ENCODE measurements at regions not wholly inside any gene's neighbourhood (a gene's known extent, or its start where the extent isn't known, plus 50 kb on each side); places are given as distances from the start of the nearest gene placed in this dataset.
"Not testable (repeated sequence)": the region's sequence is repeated elsewhere in the genome, so short reads cannot be mapped to it uniquely, and the experiment has no call there.

DNA sequence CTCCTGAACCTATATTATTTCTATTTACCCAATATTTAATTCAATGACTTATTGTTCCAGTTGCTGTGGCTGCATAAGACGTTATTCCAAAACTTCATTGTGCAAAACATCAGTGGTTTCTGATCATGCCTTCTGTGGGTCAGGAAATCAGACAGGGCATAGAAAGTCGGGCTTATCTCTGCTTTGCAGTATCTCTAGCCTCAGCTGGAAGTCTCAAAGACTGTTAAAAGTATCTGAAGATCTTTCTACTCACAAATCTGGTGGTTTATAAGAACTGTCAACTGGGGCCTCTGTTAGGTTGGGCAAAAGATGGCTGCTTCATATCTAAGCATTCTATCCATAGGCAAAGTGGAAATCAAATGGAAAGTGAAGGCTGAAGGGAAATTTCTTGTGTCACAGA, 687.7 kb upstream of the ARRDC3 start:
- H3K4me3 ChIP-seq (ENCODE audit: low read depth, low read length): no peak overlapping the region
- DNase-seq (ENCODE audit: low read depth): no peak
- TF ChIP-seq, protein P1, sequence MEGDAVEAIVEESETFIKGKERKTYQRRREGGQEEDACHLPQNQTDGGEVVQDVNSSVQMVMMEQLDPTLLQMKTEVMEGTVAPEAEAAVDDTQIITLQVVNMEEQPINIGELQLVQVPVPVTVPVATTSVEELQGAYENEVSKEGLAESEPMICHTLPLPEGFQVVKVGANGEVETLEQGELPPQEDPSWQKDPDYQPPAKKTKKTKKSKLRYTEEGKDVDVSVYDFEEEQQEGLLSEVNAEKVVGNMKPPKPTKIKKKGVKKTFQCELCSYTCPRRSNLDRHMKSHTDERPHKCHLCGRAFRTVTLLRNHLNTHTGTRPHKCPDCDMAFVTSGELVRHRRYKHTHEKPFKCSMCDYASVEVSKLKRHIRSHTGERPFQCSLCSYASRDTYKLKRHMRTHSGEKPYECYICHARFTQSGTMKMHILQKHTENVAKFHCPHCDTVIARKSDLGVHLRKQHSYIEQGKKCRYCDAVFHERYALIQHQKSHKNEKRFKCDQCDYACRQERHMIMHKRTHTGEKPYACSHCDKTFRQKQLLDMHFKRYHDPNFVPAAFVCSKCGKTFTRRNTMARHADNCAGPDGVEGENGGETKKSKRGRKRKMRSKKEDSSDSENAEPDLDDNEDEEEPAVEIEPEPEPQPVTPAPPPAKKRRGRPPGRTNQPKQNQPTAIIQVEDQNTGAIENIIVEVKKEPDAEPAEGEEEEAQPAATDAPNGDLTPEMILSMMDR (IDR thresholded peaks at IDR 0.05; ENCODE audit: insufficient read depth, low read depth, low read length): no peak

DNA sequence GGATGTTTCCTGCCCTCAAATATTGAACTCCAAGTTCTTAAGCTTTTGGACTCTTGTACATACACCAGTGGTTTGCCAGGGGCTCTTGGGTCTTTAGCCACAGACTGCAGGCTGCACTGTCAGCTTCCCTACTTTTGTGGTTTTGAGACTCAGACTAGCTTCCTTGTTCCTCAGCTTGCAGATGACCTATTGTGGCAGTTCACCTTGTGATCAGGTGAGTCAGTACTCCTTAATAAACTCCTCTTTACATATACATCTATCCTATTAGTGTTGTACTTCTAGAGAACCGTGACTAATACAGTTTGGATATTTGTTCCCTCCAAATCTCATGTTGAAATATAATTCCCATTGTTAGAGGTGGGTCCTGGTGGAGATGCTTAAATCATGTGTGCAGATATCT, 681.9 kb upstream of the ARRDC3 start:
- no peak overlapping the region for H3K4me3 ChIP-seq (ENCODE audit: low read depth, low read length)

DNA sequence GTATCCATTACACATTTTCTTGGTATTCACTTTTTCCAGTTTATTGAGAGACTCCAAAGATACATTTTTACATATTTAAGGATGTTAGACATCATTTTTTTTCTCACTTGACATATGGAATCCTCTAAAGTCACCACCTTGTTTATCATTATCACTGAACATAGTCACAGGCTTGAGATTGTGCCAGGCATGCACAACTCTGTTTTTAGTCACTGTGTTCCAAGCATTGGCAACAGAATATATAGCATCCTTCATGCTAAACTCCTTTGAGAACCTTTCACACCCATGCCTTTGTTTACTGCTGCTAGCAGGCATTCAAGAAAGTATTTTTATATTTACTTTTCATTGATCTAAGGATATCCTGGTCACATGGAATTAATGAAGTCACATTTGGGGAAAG, 668.6 kb upstream of the ARRDC3 start:
- H3K4me3 ChIP-seq (ENCODE audit: low read depth, low read length): no peak overlapping the region
- DNase-seq (ENCODE audit: low read depth): no peak
- TF ChIP-seq, protein P1 (IDR thresholded peaks at IDR 0.05; ENCODE audit: insufficient read depth, low read depth, low read length): no peak

More for the DNA sequence above, 681.9 kb upstream of the ARRDC3 start:
- no peak for DNase-seq (ENCODE audit: low read depth)
- TF ChIP-seq, protein P1 (IDR thresholded peaks at IDR 0.05; ENCODE audit: insufficient read depth, low read depth, low read length): no peak

DNA sequence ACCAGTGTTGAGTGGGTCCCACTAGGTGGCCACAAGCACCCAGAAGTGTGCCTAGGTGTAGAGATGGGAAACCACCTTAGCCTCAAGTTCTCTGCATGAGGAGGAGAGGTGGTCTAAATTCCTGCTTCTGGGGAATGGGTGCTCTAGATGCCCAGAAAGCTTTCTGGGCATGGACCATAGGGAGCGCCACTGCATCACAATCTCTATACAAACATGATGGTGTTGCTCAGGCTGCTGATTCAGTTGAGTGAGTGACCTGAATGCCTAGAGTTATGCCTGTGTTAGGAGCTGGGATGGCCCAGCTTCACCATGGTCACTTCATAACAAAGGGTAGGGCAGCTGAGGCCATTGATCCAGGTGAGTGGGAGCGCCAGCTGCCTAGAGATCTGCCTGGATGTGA, 667.9 kb upstream of the ARRDC3 start:
- TF ChIP-seq, protein P1 (IDR thresholded peaks at IDR 0.05; ENCODE audit: insufficient read depth, low read depth, low read length): no peak
- no peak overlapping the region for H3K4me3 ChIP-seq (ENCODE audit: low read depth, low read length)
- DNase-seq (ENCODE audit: low read depth): no peak

DNA sequence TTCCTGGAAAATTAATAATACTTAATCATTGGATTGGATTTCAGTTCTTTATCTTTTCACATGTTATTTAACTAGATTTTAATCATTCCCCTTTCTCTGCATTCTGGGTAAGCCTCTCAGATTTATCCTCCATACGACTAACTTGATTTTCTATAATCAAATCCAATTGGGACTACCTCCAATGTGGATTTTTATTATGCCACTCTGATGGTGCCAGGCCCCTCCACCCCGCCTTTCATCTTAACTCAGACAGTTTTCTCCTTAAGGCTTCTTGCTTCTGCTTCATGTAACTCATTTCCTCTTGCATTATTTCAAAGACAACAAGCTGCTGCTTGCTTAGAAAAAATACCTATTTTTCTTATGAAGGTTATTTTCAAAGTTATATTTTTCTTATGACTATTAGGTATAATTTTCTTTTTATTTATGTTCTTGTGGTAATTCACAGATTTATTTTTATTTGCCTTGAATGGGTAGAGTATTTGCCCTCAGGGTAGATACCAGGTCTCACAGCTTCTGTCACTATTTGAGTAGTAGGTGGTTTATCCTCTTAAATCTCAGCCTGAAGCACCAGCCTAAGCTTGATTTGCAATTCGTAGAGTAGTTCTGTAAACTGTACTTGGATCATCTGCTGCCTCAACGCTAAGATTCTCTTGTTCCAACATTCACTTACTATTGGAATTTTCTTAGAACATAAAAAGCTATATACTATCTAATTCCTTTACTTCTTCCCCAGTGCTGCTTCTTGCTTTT, 659.0 kb upstream of the ARRDC3 start:
- H3K4me3 ChIP-seq (ENCODE audit: low read depth, low read length): no peak overlapping the region
- DNase-seq (ENCODE audit: low read depth): no peak
- TF ChIP-seq, protein P1 (IDR thresholded peaks at IDR 0.05; ENCODE audit: insufficient read depth, low read depth, low read length): no peak

DNA sequence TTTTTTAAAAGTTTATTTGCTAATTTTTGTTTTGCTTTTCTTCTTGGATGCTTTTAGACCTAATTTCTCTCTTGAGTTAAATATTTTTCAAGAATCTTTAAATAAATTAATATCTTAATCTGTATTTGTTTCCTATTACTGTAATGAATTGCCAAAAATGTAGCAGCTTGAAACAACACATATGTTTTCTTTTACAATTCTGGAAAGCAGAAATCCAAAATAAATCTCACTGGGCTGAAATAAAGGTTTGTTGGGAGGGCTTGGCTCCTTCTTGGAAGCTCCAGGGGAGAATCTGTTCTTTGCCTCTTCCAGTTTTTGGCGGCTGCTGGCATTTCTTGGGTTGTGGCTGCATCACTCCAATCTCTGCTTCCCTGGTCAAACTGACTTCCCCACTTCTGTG, 658.1 kb upstream of the ARRDC3 start:
- H3K4me3 ChIP-seq (ENCODE audit: low read depth, low read length): no peak overlapping the region
- DNase-seq (ENCODE audit: low read depth): no peak
- TF ChIP-seq, protein P1 (IDR thresholded peaks at IDR 0.05; ENCODE audit: insufficient read depth, low read depth, low read length): no peak

DNA sequence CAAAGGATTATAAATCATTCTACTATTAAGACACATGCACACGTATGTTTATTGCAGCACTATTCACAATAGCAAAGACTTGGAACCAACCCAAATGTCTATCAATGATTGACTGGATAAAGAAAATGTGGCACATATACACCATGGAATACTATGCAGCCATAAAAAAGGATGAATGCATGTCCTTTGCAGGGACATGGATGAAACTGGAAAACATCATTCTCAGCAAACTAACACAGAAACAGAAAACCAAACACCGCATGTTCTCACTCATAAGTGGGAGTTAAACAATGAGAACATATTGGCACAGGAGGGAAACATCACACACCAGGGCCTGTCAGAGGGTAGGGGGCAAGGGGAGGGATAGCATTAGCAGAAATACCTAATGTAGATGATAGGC, 646.7 kb upstream of the ARRDC3 start:
- H3K4me3 ChIP-seq (ENCODE audit: low read depth, low read length); DNase-seq (ENCODE audit: low read depth): not testable (repeated sequence)
